Activated T-cell treated with anti-CD3 and anti-CD28 coated beads, Interleukin-2, amount 50 U/mL, for 48 hours (primary cell): ENCODE measurements at regions not wholly inside any gene's neighbourhood (a gene's known extent, or its start where the extent isn't known, plus 50 kb on each side); places are given as distances from the start of the nearest gene placed in this dataset.
A peak's percentile ranks its signal among the peaks of the same experiment; 100 is the strongest.
"Not testable (repeated sequence)": the region's sequence is repeated elsewhere in the genome, so short reads cannot be mapped to it uniquely, and the experiment has no call there.

Experiments used
- DNase-seq, 2 experiments: peaks; one replicate each; pipeline ENCODE4 v3.0.0-alpha.2; 2020

DNA sequence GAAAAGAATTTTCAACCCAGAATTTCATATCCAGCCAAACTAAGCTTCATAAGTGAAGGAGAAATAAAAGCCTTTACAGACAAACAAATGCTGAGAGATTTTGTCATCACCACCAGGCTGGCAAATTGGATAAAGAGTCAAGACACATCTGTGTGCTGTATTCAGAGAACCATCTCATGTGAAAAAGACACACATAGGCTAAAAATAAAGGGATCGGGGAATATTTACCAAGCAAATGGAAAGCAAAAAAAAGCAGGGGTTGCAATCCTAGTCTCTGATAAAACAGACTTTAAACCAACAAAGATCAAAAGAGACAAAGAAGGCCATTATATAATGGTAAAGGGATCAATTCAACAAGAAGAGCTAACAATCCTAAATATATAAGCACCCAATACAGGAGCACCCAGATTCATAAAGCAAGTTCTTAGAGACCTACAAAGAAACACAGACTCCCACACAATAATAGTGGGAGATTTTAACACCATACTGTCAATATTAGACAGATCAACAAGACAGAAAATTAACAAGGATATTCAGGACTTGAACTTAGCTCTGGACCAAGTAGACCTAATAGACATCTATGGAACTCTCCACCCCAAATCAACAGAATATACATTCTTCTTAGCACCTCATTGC, 55.9 kb upstream of the ACSM6 start:
- not testable (repeated sequence) for DNase-seq

DNA sequence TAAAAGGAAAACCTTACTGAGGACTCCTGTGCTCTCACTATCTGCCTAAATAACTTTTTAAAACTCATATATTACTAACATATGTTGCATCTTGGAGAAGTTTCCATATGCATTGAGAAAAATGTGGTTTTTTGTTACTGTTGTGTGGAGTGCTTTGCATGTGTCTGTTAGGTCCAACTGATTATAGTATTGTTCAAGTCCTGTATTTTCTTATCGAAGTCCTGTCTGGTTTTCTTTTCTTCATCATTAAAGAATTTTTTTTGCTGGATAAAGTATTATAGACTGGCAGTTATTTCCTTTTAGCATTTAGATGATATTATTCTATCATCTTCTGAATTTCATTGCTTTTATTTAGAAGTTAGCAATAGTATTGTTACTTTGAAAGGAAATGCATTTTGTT, 59.5 kb upstream of the ACSM6 start:
- DNase-seq = no peak

DNA sequence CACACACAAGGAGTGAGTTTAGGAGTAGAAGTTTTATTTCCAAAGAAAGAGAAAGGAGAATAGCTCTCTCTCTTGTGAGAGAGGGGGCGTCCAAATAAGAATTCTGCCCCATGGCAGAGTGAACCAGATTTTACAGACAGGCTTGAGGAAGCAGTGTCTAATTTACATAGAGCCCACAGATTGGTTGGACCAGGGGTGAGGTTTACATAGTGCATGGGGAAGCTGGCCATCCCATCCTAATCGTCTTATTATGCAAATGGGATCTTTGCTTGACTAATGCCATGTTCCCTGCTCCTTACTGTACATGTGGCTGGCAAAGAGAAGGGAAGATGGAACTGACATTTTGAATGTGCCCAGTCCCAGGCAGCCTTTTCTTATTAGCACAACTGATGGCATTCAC, 60.0 kb upstream of the ACSM6 start:
- DNase-seq = no peak

DNA sequence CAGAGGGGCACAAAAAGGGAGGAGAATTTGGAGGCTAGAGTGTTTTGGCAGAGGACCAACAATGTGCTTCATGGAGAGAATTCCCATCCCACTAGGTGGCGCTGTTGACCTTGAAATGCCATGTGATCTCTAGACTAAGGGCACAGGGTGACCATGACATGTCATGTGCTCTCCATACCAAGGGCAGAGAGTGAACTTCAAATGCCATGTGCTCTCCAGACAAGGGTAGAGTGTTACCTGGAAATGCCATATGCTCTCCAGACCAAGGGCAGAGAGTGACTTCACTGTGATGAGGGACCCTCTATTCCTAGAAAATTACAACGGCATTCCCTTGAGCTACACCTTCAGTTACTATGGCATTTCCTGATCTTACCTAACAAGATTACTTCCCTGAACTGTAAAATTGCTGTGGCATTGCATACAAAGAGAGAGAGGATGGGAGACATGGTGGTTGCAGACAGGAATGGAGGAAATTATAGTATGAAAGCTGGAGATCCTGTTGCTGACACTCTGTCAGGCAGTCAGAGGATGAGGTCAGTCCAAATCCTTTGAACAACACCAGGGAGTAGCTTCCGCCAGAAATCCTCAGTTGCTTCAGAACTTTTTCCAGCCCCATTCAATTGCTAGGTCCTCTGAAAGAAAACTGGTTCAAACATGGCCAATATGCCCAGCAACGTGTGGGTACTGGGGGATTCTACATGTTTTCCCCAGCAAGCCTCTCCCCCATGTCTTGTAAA, 60.9 kb upstream of the ACSM6 start:
- DNase-seq = peak; percentile 83 to 84

DNA sequence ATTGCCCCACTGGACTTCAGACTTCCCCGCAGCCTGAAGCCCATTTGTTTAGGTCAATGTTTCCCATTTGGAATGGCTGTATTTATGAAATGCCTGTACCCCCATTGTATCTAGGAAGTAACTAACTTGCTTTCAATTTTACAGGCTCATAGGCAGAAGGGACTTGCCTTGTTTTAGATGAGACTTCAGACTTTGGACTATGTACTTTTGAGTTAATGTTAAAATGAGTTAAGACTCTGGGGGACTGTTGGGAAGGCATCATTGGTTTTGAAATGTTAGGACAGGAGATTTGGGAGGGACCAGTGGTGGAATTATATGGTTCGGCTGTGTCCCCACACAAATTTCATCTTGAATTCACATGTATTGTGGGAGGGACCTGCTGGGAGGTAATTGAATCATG, 61.1 kb upstream of the CYP2C8 start:
- not testable (repeated sequence) for DNase-seq

DNA sequence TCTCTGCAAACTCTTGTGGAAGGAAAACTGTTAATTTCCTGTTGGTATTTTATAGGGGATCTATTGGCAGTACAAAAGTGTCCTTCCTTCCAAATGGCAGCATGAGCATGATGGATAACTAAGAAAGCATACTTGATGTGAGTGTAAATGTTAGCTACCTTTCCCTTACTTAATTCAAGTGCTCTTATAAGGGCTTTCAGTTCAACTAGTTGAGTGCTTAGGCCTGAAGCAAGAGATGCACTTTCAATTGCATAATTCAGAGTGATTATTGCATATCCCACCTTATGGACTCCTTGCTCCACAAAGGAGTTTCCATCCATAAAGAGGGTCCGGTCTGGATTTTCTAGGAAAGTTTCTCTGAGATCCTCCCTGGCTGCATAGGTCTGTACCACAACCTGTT, 56.3 kb upstream of the CYP2C8 start:
- no peak for DNase-seq

DNA sequence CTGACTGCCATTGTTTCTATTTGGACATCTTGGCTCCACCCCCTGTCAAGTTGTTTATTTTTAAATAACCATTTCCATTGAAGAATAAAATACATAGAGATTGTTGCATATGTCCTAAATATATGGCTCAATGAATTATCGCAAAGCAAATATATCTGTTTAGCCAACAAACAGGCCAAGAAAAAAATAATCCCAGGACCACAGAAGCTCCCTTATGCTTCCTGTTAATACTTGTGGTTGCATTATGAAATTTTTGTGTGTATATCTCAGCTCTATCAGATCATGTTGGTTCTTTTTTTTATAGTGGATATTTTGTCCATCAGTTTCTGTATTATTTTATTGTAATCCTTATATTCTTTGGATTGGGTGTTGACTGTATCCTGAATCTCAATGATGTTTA, 53.4 kb upstream of the CYP2C8 start:
- no peak for DNase-seq

DNA sequence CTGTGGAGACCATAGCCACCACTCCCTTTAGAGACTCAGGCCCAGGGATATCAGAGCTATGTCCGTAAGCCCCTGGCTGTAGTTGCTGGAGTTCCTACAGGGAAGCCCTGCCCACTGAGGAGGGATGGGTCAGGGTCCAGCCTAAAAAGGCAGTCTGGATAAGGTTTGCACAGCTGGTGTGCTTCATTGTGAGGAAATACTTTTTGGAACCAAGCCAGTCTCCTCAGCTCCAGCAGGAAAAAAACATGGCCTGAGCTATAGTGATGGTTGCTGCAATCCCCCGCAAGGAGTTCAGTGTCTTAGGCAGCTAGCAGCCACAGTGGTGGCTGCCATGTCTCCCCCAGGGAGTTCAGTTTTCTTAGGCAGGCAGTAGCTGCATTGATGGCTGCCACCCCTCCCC, 52.6 kb upstream of the CYP2C8 start:
- no peak for DNase-seq
